NCI-H128 (cell line): ENCODE measurements at regions not wholly inside any gene's neighbourhood (a gene's known extent, or its start where the extent isn't known, plus 50 kb on each side); places are given as distances from the start of the nearest gene placed in this dataset.
A peak's percentile ranks its signal among the peaks of the same experiment; 100 is the strongest.
"Not testable (repeated sequence)": the region's sequence is repeated elsewhere in the genome, so short reads cannot be mapped to it uniquely, and the experiment has no call there.

ENCODE experiments used
- DNase-seq: peaks from one replicate; lab custom pipeline; 2025; ENCODE audit not compliant: unreplicated experiment; lab: John Stamatoyannopoulos, UW

- no peak for DNase-seq
Observed at GRCh38 chr2:166831930-166832329, 56.4 kb upstream of the XIRP2 start.

DNA sequence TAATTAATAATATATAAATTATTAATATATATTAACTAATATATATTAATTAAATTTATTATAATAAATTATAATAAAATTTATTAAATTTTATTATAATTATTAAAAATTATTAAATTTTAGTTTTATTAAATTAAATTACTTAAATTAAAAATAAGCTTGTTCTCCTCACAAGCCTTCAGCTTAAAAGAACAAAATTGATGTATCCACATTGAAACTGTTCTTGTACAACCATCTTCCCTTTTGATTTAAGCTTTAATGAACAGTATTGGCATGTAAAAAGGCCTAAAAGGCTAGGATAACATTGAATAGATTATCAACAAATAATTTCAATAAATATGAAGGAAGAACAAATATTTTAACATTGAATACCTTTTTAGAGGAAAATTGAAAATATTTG is 62.4 kb upstream of the XIRP2 start:
- no peak for DNase-seq

- DNase-seq = no peak
Observed at GRCh38 chr2:166814335-166814734, 73.9 kb upstream of the XIRP2 start.

- no peak for DNase-seq
Observed at GRCh38 chr2:166812166-166812891, 76.0 kb upstream of the XIRP2 start.

- DNase-seq = no peak
Observed at GRCh38 chr2:166805753-166806152, 82.5 kb upstream of the XIRP2 start.

- no peak for DNase-seq
Observed at GRCh38 chr2:166803373-166804000, 84.8 kb upstream of the XIRP2 start.

GRCh38 chr2:166802475-166802874 is 85.8 kb upstream of the XIRP2 start:
- DNase-seq = no peak

DNA sequence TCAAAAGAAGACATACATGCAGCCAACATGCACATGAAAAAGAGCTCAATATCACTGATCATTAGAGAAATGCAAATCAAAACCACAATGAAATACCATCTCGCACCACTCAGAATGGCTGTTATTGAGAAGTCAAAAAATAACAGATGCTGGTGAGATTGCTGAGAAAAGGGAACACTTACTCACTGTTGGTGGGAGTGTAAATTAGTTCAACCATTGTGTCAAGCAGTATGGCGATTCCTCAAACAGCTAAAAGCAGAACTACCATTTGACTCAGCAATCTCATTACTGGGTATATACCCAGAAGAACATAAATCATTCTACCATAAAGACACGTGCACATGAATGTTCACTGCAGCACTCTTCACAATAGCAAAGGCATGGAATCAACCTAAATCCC is 95.5 kb upstream of the XIRP2 start:
- DNase-seq = no peak

- DNase-seq = no peak
Observed at GRCh38 chr2:166786707-166787106, 101.6 kb upstream of the XIRP2 start.

DNA sequence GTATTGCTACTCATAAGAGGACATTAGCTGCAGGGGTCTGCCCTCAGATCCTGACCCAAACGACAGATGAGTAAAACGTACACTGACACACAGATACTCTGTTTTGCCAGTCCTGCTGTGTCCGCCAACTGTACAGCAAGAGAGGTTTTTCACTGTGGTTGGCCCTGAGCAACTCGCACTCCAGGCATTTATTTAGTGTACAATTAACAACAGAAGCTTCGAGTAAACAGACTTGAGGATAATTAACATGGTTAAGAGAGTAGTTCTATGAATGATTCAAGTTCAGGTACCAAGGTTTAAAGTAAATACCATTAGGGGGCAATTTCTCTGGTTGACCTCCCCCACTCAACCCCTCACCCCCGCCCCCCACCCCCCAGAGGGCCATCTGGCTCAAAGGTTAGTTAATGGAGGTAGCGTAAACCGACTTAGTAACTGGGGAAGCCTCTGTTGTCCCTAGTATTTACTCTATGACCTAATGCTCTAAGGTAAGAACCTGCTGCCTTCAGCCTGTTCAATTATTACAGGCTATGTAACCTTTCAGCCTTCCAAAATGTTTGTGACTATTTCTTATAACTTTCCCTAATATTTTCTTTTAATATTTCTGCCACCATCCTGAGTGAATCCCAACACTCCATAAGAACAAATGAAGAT is 103.9 kb upstream of the XIRP2 start:
- peak; percentile 20 for DNase-seq

DNA sequence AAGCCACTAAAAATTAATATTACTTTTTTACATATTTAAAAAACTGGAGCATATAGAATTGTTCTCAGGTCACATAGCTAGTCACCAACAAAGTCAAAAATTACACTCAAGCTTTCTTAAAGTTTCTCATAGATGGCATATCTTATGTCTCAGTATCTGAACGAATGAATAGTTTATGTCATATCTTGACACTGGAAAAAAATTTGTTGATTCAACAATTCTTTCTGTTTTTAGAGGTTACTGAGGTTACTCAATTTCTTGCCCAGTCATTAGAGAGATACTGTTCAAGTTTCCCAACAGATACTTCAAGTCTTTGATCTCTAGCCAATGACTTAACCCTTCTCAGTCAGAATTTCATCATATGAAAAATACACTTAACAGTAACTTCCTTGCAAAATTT is 113.1 kb upstream of the XIRP2 start:
- no peak for DNase-seq

GRCh38 chr2:166773308-166773949 is 114.9 kb upstream of the XIRP2 start:
- no peak for DNase-seq

DNA sequence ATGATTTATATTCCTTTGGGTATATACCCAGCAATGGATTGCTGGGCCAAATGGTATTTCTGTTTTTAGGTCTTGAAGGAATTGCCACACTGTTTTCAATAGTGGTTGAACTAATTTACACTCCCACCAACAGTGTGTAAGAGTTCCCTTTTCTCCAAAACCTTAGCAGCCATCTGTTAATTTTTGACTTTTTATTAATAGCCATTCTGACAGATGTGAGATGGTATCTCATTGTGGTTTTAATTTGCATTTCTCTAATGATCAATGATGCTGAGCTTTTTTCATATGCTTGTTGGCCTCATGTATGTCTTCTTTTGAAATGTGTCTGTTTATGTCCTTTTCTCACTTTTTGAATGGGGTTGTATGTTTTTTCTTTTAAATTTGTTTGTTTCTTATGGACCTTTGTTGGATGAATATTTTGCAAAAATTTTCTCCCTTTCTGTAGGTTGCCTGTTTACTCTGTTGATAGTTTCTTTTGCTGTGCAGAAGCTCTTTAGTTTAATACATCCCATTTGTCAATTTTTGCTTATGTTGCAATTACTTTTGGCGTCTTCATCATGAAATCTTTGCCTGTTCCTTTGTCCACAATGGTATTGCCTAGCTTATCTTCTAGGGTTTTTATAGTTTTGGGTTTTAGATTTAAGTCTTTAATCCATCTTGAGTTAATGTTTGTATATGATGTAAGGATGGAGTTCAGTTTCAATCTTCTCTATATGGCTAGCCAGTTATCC is 119.7 kb upstream of the XIRP2 start:
- DNase-seq = no peak

DNA sequence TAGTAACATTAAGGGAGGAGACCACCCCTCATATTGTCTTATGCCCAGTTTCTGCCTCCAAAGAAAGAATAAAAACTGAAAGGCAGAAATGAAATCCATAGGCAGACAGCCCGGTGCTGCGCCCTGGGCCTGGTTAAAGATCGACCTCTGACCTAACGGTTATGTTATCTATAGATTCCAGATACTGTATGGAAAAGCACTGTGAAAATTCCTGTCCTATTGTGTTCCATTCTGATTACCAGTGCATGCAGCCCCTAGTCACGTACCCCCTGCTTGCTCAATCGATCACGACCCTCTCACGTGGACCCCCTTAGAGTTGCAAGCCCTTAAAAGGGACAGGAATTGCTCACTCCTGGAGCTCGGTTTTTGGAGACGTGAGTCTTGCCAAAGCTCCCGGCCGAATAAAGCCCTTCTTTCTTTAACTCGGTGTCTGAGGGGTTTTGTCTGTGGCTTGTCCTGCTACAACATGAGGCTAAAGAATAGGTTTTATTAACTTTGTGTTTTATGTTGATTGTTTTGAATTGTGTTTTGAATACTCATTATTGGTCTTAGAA is 121.4 kb upstream of the XIRP2 start:
- not testable (repeated sequence) for DNase-seq

GRCh38 chr2:166766220-166766619 is 122.1 kb upstream of the XIRP2 start:
- no peak for DNase-seq

GRCh38 chr2:166765141-166765540 is 123.1 kb upstream of the XIRP2 start:
- DNase-seq = no peak

GRCh38 chr2:166764702-166765101 is 123.6 kb upstream of the XIRP2 start:
- no peak for DNase-seq

GRCh38 chr2:166764216-166764615 is 124.1 kb upstream of the XIRP2 start:
- DNase-seq = no peak

DNA sequence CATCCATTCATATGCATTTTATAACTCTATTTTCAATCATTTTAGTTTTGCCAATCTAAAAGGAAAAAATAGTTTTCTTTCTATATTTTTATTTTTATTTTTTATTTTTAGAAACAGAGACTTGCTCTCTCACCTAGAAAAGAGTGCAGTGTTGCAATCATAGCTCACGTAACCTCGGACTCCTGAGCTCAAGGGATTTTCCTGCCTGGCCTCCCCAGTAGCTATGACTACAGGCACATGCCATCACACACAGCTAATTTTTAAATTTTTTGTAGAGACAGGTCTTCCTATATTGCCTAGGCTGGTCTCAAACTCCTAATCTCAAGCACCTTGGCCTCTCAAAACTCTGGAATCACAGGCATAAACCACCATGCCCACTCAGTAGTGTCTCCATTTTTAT is 125.5 kb upstream of the XIRP2 start:
- no peak for DNase-seq

GRCh38 chr2:166758956-166759355 is 129.3 kb upstream of the XIRP2 start:
- no peak for DNase-seq

GRCh38 chr2:166750624-166751023 is 137.7 kb upstream of the XIRP2 start:
- DNase-seq = no peak
